Transverse colon (tissue), 4 donors: ENCODE measurements at regions not wholly inside any gene's neighbourhood (a gene's known extent, or its start where the extent isn't known, plus 50 kb on each side); places are given as distances from the start of the nearest gene placed in this dataset.

ENCODE experiments used
- DNase-seq: peaks from one replicate; pipeline ENCODE4 v3.0.0-alpha.2; 2019
- H3K27ac ChIP-seq, 4 donors: fragments of 200-600 bp; sonication (generic); 2 replicates each; pipeline ENCODE4 v1.5.1; 2016 to 2018; ENCODE audit warnings: inconsistent platforms in 4 of 4
- H3K27me3 ChIP-seq: fragments of 200-600 bp; sonication (generic); 2 replicates; pipeline ENCODE4 v1.5.1; 2017; ENCODE audit warnings: inconsistent platforms
- H3K36me3 ChIP-seq, 4 donors: fragments of 200-600 bp; sonication (generic); 2 replicates each; pipeline ENCODE4 v1.5.1; 2017 to 2019; ENCODE audit warnings: inconsistent platforms in 4 of 4
- H3K4me1 ChIP-seq, 4 donors: fragments of 200-600 bp; sonication (generic); 2 replicates each; pipeline ENCODE4 v1.5.1; 2017 to 2020; ENCODE audit warnings: inconsistent platforms in 4 of 4
- H3K4me3 ChIP-seq, 4 donors: fragments of 200-600 bp; sonication (generic); 1 replicate in 1 of 4; 2 replicates in 3 of 4; pipeline versions ENCODE4 v1.5.1 to v1.6.1; 2017 to 2019; ENCODE audit warnings: inconsistent platforms in 4 of 4
- H3K9me3 ChIP-seq, 2 donors: fragments of 200-600 bp; sonication (generic); 2 replicates each; pipeline ENCODE4 v1.5.1; 2017 to 2019; ENCODE audit warnings: inconsistent platforms in 2 of 2
- EP300 ChIP-seq: sonication (generic); formaldehyde crosslinking; IDR thresholded peaks from one replicate; pipeline ENCODE4 v1.6.1; 2017; ENCODE audit warnings: antibody characterized with exemption, low read depth
- POLR2A ChIP-seq: fragments of 450-650 bp; IDR thresholded peaks from one replicate; pipeline ENCODE4 v1.6.1; 2016; ENCODE audit warnings: antibody characterized with exemption, mild to moderate bottlenecking, moderate library complexity
- POLR2AphosphoS5 ChIP-seq, 3 donors: sonication (generic); formaldehyde crosslinking; IDR thresholded peaks; one replicate each; pipeline ENCODE4 v1.6.1; 2016; ENCODE audit warnings: antibody characterized with exemption in 3 of 3
- WGBS, 2 donors: methylation state at CpG; one replicate each; pipeline ENCODE4 v1.1.5; 2018; ENCODE audit warnings: low coverage in 1 of 2; 5-methylcytosine and 5-hydroxymethylcytosine counted together
- in situ Hi-C, 4 donors: fragments of 200-750 bp; cut with MboI; loops; one replicate each; pipeline versions ENCODE4 v1.15.0 to v1.15.1; 2017; ENCODE audit warnings: low sequenced_read_pairs in 3 of 4, low pct_ligation_motif_present in 1 of 4, low pct_unique_long_range_greater_than_20kb in 1 of 4
- intact Hi-C: fragments of 100-400 bp; cut with DNase I; formaldehyde crosslinking; loops from one replicate; pipeline ENCODE4 v1.15.1; 2023; ENCODE audit warnings: low total_unique reads
- TF ChIP-seq, protein P1 (sequence below), 5 experiments: fragments of 200-600 bp in 3 of 5; fragments of 450-650 bp in 2 of 5; sonication (generic) in 3 of 5; IDR thresholded peaks; 1 replicate in 2 of 5; 2 replicates in 3 of 5; pipeline ENCODE4 v1.5.1; 2016 to 2017; ENCODE audit warnings: antibody characterized with exemption in 5 of 5, inconsistent platforms in 3 of 5, mild to moderate bottlenecking in 2 of 5, moderate library complexity in 1 of 5

DNA sequence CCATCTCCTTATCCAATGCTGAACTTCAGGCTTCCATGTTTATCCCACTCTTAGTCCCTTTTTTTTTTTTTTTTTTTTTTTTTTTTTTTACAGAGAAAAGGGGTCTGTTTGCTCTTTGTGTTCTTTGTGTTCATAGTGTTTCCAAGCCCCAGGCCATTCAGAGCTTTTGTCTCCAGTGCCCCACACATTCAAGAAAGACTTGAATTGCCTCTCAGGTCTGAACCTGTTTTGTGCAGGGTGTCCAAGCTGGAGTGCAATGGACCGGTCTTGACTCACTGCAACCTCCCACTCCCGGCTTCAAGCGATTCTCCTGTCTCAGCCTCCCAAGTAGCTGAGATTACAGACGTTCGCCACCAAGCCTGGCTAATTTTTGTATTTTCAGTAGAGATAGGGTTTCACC is 191.2 kb downstream of the PALM2AKAP2 start:
- Histone ChIP-seq H3K27me3 (no peaks in the 10 kb centered on the region), H3K4me3 (no peak overlapping the region), H3K9me3 (no peaks in the 10 kb centered on the region), H3K27ac (no peak overlapping the region), H3K36me3 (no peaks in the 10 kb centered on the region), H3K4me1 (peaks cover 0 to 18% (median 0%) of the 10 kb centered on the region in 4 donors)
- TF ChIP-seq, protein P1, sequence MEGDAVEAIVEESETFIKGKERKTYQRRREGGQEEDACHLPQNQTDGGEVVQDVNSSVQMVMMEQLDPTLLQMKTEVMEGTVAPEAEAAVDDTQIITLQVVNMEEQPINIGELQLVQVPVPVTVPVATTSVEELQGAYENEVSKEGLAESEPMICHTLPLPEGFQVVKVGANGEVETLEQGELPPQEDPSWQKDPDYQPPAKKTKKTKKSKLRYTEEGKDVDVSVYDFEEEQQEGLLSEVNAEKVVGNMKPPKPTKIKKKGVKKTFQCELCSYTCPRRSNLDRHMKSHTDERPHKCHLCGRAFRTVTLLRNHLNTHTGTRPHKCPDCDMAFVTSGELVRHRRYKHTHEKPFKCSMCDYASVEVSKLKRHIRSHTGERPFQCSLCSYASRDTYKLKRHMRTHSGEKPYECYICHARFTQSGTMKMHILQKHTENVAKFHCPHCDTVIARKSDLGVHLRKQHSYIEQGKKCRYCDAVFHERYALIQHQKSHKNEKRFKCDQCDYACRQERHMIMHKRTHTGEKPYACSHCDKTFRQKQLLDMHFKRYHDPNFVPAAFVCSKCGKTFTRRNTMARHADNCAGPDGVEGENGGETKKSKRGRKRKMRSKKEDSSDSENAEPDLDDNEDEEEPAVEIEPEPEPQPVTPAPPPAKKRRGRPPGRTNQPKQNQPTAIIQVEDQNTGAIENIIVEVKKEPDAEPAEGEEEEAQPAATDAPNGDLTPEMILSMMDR (IDR thresholded peaks at IDR 0.05), result no peak
- TF ChIP-seq POLR2AphosphoS5 (IDR thresholded peaks at IDR 0.05), result no peak
- TF ChIP-seq EP300, result no peak
- 90% methylated on average over 5 of the region's 5 CpGs; no CpG with 5 or more reads in 1 of the 2 donors for WGBS, 2 donors
- intact Hi-C loops (no loop called here), in situ Hi-C loops (no loop called here)
- no peak for DNase-seq

DNA sequence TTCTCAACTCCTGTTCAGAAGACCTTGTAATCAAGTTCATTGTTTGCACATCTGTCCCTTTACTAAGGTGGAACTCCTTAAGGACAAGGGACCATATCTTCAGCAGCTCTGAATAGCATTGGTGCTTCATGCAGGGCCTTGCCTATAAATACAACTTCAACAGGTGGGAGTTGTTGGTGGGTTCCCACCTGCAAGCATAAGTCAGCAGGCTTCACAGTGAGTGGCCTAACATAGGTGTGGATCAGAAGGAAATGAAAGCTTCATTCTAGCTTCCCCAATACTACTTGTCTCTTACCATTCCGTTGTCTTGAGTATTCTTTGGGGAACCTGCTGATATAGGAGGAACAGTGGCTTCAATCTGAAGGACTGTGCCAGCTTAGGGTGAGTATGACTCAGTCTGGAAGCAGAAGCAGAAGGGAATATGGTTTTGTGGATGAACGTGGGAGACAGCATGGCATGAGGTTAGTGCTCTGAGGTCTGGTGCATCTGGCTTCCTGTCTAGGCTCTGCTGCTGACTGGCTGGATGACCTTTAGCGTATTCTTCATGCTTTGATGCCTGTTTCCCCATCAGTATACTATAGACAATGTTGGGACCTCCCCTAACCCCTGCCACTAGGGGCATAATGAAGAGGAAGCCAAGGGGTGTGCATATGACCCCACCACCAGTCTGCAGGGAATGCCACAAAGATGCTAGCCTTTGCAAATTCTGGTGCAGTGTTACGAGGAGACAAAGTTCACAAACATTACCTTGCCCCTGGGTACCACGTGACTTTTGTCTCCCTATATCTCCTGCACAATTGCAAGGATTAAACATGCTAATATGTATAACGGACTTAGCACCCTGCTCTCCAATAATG is 192.3 kb downstream of the PALM2AKAP2 start:
- H3K4me1 ChIP-seq, result peaks cover 0 to 18% (median 0%) of the 10 kb centered on the region in 4 donors
- in situ Hi-C loops, result no loop called here
- 79 to 90% methylated on average over 2 to 6 of the region's 6 CpGs for WGBS, 2 donors
- H3K36me3 ChIP-seq, result no peaks in the 10 kb centered on the region
- no peak overlapping the region for H3K4me3 ChIP-seq
- H3K27ac ChIP-seq, result no peak overlapping the region
- H3K9me3 ChIP-seq, result no peaks in the 10 kb centered on the region
- TF ChIP-seq, protein P1 (IDR thresholded peaks at IDR 0.05), result no peak
- TF ChIP-seq POLR2A (no peak), EP300 (no peak), POLR2AphosphoS5 (IDR thresholded peaks at IDR 0.05) (no peak)
- no peak for DNase-seq
- H3K27me3 ChIP-seq, result no peaks in the 10 kb centered on the region
- intact Hi-C loops, result no loop called here

DNA sequence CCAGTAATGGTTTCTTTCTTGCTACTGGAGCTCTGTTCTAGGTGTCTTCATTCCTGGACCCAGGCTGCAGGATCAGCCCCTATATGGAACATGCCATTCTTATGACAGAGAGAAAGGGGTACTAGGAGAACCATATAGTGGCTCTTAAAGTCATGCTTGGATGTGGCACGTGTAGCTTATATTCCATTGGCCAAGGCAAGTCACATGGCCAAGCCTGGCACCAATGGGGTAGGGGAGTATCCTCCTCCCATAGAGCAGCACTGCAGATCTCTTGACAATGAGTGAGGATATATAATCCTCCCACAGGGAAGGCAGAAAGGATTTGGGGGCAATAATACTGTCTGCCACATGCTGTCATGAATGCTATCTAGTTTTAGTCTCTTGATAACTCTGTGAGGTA is 193.3 kb downstream of the PALM2AKAP2 start:
- no peaks in the 10 kb centered on the region for H3K36me3 ChIP-seq
- DNase-seq, result no peak
- no peak overlapping the region for H3K27ac ChIP-seq
- no peaks in the 10 kb centered on the region for H3K9me3 ChIP-seq
- no peaks in the 10 kb centered on the region for H3K27me3 ChIP-seq
- intact Hi-C loops, result no loop called here
- in situ Hi-C loops, result no loop called here
- TF ChIP-seq EP300 (no peak), POLR2AphosphoS5 (IDR thresholded peaks at IDR 0.05) (no peak), POLR2A (no peak)
- TF ChIP-seq, protein P1 (IDR thresholded peaks at IDR 0.05), result no peak
- H3K4me1 ChIP-seq, result peaks cover 0 to 13% (median 0%) of the 10 kb centered on the region in 4 donors
- 100% methylated on average over 1 of the region's 1 CpG; no CpG with 5 or more reads in 1 of the 2 donors for WGBS, 2 donors
- H3K4me3 ChIP-seq, result no peak overlapping the region

DNA sequence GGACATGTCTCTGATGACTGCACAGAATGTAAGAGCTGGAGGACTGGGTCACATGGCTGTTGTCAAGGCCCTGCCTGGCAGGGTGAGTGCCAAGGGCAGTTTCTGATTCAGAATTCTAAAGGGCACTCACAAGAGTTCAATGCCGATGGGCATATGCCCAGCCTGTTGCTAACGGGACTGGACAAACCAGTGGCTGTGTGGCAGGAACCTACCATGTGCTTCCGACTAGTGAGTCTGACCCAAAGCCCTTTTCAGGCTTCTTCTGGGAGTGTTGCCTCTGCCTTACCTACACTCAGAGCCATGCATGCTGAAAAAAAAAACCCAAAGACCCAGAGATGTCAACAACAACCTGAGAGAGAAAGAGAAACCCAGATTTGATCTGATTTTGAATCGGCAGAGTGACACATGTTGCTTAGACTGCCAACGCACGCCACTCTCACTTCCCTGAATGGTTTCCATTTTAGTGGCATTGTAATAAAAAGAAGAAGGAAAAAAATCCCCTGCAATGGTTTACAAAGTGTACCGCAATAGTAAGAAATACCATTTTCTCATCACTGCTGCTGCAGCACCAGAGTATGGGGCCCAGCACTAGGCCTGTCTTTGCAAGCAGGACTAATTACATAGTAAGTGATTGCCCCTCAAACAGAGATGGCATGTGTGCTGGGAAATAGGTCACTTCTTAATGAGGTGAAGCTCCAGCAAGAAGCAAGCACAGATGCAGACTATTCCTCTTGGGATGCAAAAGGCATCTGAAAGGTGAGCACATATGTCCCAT is 194.3 kb downstream of the PALM2AKAP2 start:
- peak overlapping the region in 2 of 4 donors; percentile 35 to 41 for H3K27ac ChIP-seq

More for the DNA sequence above, 194.3 kb downstream of the PALM2AKAP2 start:
- Histone ChIP-seq H3K4me1 (peaks cover 0 to 4% (median 0%) of the 10 kb centered on the region in 4 donors), H3K36me3 (no peaks in the 10 kb centered on the region), H3K4me3 (no peak overlapping the region), H3K27me3 (no peaks in the 10 kb centered on the region), H3K9me3 (no peaks in the 10 kb centered on the region)
- DNase-seq, result peak; percentile 51
- intact Hi-C loops (no loop called here), in situ Hi-C loops (no loop called here)
- WGBS, 2 donors, result 68 to 72% methylated on average over 6 to 7 of the region's 7 CpGs
- no peak for TF ChIP-seq POLR2AphosphoS5 (IDR thresholded peaks at IDR 0.05)
- TF ChIP-seq, protein P1 (IDR thresholded peaks at IDR 0.05), result no peak
- TF ChIP-seq POLR2A, result no peak
- no peak for TF ChIP-seq EP300
